ENCODE measurements at regions not wholly inside any gene's neighbourhood (a gene's known extent, or its start where the extent isn't known, plus 50 kb on each side); places are given as distances from the start of the nearest gene placed in this dataset.

DNA sequence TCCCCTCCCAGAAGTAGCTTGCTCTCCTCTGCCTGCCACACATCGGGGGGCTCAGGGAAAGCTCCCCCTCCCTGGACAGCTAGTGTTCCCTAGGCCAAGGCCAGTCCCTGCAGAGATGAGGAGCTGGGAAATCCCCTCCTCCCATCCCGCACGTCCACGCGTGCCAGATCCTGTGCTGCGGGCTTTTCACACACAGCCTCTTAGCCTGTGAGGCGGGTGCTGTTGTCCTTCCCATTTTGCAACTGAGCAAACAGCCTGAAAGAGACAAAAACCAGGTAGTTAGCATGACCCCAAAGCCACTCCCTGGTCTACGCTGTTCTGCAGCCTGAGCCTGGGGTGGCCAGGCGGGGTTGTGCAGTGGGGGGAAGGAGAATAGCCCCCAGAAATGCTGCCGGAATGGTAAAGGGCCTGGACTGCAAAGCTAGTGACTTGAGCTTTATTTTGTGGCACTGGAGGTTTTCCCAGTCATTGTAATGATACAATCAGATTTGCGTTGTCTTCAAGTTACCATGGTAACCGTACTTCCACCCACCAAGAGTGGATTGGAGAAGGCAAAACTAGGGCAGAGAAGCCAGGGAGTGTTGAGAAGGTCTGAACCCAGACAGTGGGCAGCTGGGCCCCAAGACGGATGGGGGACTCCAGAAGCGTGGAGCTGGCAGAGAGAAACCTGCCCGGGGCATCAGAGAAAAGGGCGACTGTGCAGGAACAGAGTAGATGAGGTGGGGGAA is 98.6 kb upstream of the KCTD7 start:
- Mint-ChIP-seq H3K9me3 (no peaks in the 10 kb centered on the region), H3K36me3 (ENCODE audit: low read depth) (peaks cover 11% of the 10 kb centered on the region), H3K27me3 (no peaks in the 10 kb centered on the region), H3K4me1 (no peaks in the 10 kb centered on the region), H3K27ac (no peak overlapping the region), H3K4me3 (no peak overlapping the region)
- no peak for ATAC-seq (ENCODE audit: low read depth)
- ChIA-PET CTCF (no interaction called here), POLR2A (no interaction called here)
- intact Hi-C loops (cut with micrococcal nuclease), result no loop called here
- DNase-seq, result no peak
- TF ChIP-seq, protein P1, sequence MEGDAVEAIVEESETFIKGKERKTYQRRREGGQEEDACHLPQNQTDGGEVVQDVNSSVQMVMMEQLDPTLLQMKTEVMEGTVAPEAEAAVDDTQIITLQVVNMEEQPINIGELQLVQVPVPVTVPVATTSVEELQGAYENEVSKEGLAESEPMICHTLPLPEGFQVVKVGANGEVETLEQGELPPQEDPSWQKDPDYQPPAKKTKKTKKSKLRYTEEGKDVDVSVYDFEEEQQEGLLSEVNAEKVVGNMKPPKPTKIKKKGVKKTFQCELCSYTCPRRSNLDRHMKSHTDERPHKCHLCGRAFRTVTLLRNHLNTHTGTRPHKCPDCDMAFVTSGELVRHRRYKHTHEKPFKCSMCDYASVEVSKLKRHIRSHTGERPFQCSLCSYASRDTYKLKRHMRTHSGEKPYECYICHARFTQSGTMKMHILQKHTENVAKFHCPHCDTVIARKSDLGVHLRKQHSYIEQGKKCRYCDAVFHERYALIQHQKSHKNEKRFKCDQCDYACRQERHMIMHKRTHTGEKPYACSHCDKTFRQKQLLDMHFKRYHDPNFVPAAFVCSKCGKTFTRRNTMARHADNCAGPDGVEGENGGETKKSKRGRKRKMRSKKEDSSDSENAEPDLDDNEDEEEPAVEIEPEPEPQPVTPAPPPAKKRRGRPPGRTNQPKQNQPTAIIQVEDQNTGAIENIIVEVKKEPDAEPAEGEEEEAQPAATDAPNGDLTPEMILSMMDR (IDR thresholded peaks at IDR 0.05), result no peak

DNA sequence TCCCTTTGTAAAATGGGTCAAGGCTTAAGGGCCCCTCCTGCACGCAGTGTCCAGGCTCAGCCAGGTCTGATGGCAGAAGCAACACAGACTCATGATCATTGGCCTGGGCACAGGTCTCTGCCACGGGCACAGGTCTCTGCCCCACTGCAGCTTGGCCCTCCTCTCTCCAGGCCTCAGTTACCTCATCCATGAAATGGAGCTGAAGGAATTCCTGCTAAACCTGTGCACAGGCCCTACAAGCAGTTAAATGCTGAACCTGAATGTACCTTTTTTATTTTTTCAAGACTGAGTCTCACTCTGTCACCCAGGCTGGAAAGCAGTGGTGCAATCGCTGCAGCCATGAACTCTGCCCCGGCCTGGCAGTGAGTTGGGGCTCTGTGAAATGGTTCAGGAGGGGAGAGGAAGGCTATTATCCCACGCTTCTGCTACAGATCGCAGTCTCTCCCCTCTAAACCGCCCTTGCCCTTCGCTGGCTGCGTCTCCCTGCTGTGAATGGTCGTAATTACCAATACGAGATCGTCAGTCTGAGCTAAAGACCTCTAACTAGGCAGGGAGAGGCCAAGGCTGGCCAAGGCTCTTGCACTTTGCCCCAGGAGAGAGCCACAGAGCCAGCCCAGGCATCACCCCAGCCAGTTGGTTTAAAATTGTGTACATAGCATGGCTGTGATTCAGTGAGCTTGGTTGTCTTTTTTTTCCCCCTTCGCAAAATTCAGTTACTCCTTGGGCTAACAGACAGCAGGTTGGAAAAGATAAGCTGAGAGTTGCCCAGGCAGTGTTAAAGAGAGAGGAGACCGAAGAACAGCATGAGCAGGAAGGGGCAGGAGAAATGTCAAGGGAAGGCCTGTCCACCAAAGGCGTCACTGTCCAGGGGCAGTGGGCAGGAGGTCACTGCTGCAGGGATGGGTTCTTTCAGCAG is 93.0 kb upstream of the KCTD7 start:
- POLR2A ChIA-PET, result interaction anchor here (0.6 kb wide), 1 partner anchor 77 kb away, joined by 3 read pairs; no protein-coding TSS in a partner anchor
- Mint-ChIP-seq H3K4me1 (no peaks in the 10 kb centered on the region), H3K27ac (no peak overlapping the region), H3K4me3 (no peak overlapping the region), H3K9me3 (no peaks in the 10 kb centered on the region), H3K27me3 (no peaks in the 10 kb centered on the region), H3K36me3 (ENCODE audit: low read depth) (peaks cover 5% of the 10 kb centered on the region)
- TF ChIP-seq, protein P1 (IDR thresholded peaks at IDR 0.05), result no peak
- CTCF ChIA-PET, result no interaction called here
- intact Hi-C loops (cut with micrococcal nuclease), result no loop called here
- DNase-seq (no peak), ATAC-seq (ENCODE audit: low read depth) (no peak)

DNA sequence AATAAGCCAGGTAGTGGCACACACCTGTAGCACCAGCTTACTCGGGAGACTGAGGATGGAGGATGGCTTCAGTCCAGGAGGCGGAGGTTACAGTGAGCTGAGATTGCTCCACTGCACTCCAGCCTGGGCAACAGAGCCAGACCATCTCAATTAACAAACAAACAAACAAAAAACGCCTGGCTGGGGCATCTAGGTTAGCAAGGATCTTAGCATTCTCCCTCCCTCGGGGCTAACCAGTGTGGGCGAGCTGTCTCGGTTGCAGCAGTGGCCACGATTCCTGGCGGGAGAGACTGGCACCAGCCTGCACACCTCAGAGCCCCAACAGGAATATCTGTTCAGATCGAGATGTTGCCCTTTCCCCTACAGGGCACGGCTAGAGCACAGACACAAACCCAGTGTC is 91.3 kb upstream of the KCTD7 start:
- H3K4me3 Mint-ChIP-seq, result no peak overlapping the region
- intact Hi-C loops (cut with micrococcal nuclease), result no loop called here
- TF ChIP-seq, protein P1 (IDR thresholded peaks at IDR 0.05), result no peak
- DNase-seq (no peak), ATAC-seq (ENCODE audit: low read depth) (no peak)
- POLR2A ChIA-PET, result interaction anchor here (1.0 kb wide), 1 partner anchor 447 kb away, joined by 3 read pairs; no protein-coding TSS in a partner anchor
- H3K27me3 Mint-ChIP-seq, result no peaks in the 10 kb centered on the region
- H3K4me1 Mint-ChIP-seq, result no peaks in the 10 kb centered on the region
- CTCF ChIA-PET, result no interaction called here
- no peak overlapping the region for H3K27ac Mint-ChIP-seq
- H3K36me3 Mint-ChIP-seq (ENCODE audit: low read depth), result peaks cover 9% of the 10 kb centered on the region
- no peaks in the 10 kb centered on the region for H3K9me3 Mint-ChIP-seq

DNA sequence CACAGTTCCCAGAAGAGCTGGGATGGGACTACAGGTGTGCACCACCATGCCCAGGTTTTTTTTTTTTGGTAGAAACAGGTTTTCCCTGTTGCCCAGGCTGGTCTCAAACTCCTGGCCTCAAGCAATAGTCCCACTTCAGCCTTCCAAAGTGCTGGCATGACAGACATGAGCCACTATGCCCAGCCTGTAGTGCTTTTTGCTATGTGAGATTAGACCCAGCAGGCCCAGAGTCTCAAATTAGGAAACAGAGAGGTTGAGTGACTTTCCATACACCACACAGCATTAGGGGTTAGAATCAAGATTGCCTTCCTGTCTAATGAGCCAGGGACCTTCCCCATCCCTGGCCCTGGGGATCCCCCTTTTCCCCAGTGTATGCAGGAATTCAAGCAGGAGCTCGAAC is 90.8 kb upstream of the KCTD7 start:
- intact Hi-C loops (cut with micrococcal nuclease), result no loop called here
- no peaks in the 10 kb centered on the region for H3K9me3 Mint-ChIP-seq
- no peak overlapping the region for H3K27ac Mint-ChIP-seq
- H3K4me1 Mint-ChIP-seq, result peaks cover 2% of the 10 kb centered on the region
- ChIA-PET CTCF (no interaction called here), POLR2A (interaction anchor here (0.8 to 1.0 kb wide), 2 partner anchors 45 to 446 kb away, joined by 3 to 4 read pairs; no protein-coding TSS in a partner anchor)
- TF ChIP-seq, protein P1 (IDR thresholded peaks at IDR 0.05), result no peak
- DNase-seq (no peak), ATAC-seq (ENCODE audit: low read depth) (no peak)
- H3K36me3 Mint-ChIP-seq (ENCODE audit: low read depth), result peaks cover 12% of the 10 kb centered on the region
- no peaks in the 10 kb centered on the region for H3K27me3 Mint-ChIP-seq
- no peak overlapping the region for H3K4me3 Mint-ChIP-seq

DNA sequence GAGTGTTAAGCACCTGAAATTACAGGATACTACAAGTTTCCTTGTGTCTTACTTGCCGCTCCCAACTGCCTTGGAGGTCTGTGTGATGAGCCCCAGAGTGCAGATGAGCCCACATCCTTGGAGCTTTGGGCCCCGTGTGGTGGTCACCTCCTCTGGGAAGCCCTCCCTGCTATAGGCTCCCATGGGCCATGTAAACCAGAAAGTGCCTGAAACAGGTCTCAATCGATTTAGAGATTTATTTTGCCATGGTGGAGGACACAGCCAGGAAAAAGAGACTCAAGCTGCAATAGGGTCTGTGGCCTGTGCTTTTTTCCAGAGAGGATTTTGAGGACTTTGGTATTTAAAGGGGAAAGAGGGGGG is 89.4 kb upstream of the KCTD7 start:
- Mint-ChIP-seq H3K9me3 (no peaks in the 10 kb centered on the region), H3K4me3 (no peak overlapping the region), H3K27ac (no peak overlapping the region), H3K4me1 (peaks cover 2% of the 10 kb centered on the region), H3K36me3 (ENCODE audit: low read depth) (peaks cover 22% of the 10 kb centered on the region), H3K27me3 (no peaks in the 10 kb centered on the region)
- TF ChIP-seq, protein P1 (IDR thresholded peaks at IDR 0.05), result no peak
- intact Hi-C loops (cut with micrococcal nuclease), result no loop called here
- CTCF ChIA-PET, result no interaction called here
- ATAC-seq (ENCODE audit: low read depth), result no peak
- no peak for DNase-seq
- POLR2A ChIA-PET, result no interaction called here

Measured in activated B cell treated with CpG ODN at 0.5 μM for 24 hours (primary cell).